ENCODE measurements at regions not wholly inside any gene's neighbourhood (a gene's known extent, or its start where the extent isn't known, plus 50 kb on each side); places are given as distances from the start of the nearest gene placed in this dataset.
"Not testable (repeated sequence)": the region's sequence is repeated elsewhere in the genome, so short reads cannot be mapped to it uniquely, and the experiment has no call there.

DNA sequence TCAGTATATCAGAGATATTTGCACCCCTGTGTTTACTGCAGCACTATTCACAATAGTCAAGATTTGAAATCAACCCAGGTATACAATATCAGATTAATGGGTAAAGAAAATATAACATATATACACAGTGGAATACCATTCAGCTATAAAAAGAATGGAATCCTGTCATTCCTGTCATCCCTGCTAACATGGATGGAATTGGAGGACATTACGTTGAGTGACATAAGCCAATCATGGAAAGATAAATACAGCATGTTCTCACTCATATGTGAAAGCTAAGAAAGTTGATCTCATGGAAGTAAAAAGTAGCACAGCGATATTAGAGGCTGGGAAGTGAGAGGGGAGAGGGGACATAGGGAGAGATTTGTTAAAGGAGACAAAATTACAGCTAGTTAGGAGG, 171.0 kb downstream of the ARL5B start:
- intact Hi-C loops (cut with DNase I), result no loop called here
- H3K4me1 ChIP-seq, result no peaks in the 10 kb centered on the region
- no peak overlapping the region for H3K27ac ChIP-seq
- DNase-seq (no peak), ATAC-seq (no peak)
- H3K36me3 ChIP-seq, result no peaks in the 10 kb centered on the region
- TF ChIP-seq, protein P1, sequence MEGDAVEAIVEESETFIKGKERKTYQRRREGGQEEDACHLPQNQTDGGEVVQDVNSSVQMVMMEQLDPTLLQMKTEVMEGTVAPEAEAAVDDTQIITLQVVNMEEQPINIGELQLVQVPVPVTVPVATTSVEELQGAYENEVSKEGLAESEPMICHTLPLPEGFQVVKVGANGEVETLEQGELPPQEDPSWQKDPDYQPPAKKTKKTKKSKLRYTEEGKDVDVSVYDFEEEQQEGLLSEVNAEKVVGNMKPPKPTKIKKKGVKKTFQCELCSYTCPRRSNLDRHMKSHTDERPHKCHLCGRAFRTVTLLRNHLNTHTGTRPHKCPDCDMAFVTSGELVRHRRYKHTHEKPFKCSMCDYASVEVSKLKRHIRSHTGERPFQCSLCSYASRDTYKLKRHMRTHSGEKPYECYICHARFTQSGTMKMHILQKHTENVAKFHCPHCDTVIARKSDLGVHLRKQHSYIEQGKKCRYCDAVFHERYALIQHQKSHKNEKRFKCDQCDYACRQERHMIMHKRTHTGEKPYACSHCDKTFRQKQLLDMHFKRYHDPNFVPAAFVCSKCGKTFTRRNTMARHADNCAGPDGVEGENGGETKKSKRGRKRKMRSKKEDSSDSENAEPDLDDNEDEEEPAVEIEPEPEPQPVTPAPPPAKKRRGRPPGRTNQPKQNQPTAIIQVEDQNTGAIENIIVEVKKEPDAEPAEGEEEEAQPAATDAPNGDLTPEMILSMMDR (IDR thresholded peaks at IDR 0.05), result no peak
- no peak for TF ChIP-seq POLR2A (IDR thresholded peaks at IDR 0.05)
- peaks cover 0 to 3% (median 0%) of the 10 kb centered on the region in 12 donors for H3K9me3 ChIP-seq
- H3K4me3 ChIP-seq, result no peak overlapping the region
- 60 to 73% (median 71%) methylated on average over 2 of the region's 2 CpGs for WGBS, 4 donors
- H3K27me3 ChIP-seq, result no peaks in the 10 kb centered on the region

DNA sequence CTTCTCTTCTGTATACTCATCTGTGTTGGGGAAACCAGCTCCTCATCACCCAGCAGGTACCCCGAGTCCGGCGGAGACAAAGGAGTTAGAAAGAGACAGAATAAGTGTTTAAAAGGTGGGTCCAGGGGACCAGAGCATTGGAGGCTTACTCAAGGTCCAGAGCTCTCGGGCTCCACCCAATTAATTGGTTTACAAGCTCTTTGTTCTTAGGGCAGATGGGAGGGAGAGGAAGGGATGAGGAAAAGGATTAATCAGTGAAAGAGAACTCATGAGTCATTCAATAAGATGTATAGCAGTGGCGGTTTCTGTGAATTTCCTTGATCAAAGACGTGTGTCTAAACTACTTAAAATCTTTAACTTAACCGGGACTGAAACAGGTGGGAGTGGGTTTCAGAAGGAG, 192.0 kb upstream of the MALRD1 start:
- 79 to 83% (median 80%) methylated on average over 7 of the region's 7 CpGs for WGBS, 4 donors
- not testable (repeated sequence) for H3K4me1 ChIP-seq, DNase-seq

DNA sequence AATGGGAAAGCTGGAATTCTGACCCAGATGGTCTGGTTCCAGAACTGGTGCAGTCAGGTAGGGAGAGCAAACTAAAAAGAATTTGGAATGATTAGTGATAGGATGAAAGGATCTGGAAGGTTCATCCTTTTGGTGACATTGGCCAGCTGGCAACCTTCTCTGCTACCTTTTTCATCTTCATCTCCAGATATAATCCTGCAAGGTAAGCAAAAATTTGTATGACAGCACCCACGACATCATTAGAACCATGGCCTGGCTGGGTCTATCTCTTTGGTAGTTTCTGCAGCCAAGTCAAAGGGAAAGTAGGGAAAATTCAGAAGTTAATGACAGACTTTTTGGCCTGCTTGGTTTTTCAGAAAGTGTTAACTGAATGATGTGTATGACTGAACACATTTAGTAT, 188.9 kb upstream of the MALRD1 start:
- peaks cover 0 to 1% (median 0%) of the 10 kb centered on the region in 12 donors for H3K9me3 ChIP-seq
- no peak overlapping the region for H3K4me3 ChIP-seq
- intact Hi-C loops (cut with DNase I), result no loop called here
- DNase-seq, result no peak
- 67 to 80% (median 73%) methylated on average over 1 of the region's 1 CpG for WGBS, 4 donors
- no peak for TF ChIP-seq POLR2A (IDR thresholded peaks at IDR 0.05)
- TF ChIP-seq, protein P1 (IDR thresholded peaks at IDR 0.05), result no peak
- H3K4me1 ChIP-seq, result no peaks in the 10 kb centered on the region
- H3K27me3 ChIP-seq, result no peaks in the 10 kb centered on the region
- ATAC-seq, result no peak
- no peaks in the 10 kb centered on the region for H3K36me3 ChIP-seq
- no peak overlapping the region for H3K27ac ChIP-seq

More for the DNA sequence above, 192.0 kb upstream of the MALRD1 start:
- H3K36me3 ChIP-seq; ATAC-seq; H3K27ac ChIP-seq; H3K9me3 ChIP-seq; H3K4me3 ChIP-seq; intact Hi-C loops (cut with DNase I); H3K27me3 ChIP-seq: not testable (repeated sequence)

DNA sequence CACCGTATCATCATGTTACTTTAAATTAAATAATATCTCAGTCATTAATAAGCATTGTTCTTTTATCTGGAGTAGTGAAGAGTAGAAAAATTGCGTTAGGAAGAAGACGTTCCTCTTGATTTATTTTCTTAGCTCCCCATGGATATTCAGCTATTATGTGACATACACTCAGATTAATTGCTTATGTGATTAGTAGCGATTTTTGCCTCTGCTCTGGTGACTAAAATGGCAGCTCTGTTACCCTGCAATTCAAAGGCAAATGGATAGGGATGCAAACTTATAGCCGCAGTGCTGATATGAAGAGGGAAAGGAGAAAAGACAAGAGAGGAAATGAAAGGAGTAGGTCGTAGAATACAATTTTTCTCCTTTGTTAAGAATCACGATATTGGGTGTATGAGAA, 188.4 kb upstream of the MALRD1 start:
- no peak for DNase-seq
- H3K27ac ChIP-seq, result no peak overlapping the region
- WGBS, 4 donors, result 80 to 87% (median 84%) methylated on average over 7 of the region's 7 CpGs
- H3K9me3 ChIP-seq, result peaks cover 0 to 4% (median 0%) of the 10 kb centered on the region in 12 donors
- no peak overlapping the region for H3K4me3 ChIP-seq
- intact Hi-C loops (cut with DNase I), result no loop called here
- no peak for ATAC-seq
- no peaks in the 10 kb centered on the region for H3K36me3 ChIP-seq
- H3K27me3 ChIP-seq, result no peaks in the 10 kb centered on the region
- H3K4me1 ChIP-seq, result no peaks in the 10 kb centered on the region
- TF ChIP-seq, protein P1 (IDR thresholded peaks at IDR 0.05), result no peak
- no peak for TF ChIP-seq POLR2A (IDR thresholded peaks at IDR 0.05)

DNA sequence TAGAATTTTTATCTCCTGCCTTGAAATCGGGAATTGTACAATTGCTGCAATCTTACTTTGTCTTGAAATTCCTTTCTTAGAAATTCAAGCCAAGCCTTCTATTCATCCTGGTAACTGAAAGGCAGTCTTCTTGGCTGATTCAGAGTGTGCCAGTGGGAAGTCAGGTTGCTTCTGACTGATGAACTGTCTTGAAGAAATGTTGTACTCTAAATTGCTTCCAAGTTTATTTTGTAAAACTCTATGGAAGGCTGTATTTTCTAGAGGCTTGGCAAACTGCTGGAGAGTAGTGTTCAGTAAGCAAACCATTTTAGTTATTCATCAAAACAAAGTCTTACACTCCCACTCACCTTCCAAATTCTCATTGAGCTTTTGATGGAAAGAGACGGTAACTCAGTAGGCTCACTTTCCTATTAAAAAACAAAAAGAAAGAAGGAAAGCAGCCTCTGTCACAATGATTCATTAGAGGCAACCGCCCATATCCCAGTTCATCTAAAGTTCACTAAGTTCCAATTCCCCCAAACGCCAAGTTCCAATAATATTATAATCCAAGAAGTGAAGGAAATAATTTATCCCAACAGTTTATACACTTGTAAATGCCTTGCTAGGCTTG, 187.9 kb upstream of the MALRD1 start:
- TF ChIP-seq POLR2A (IDR thresholded peaks at IDR 0.05), result no peak
- H3K36me3 ChIP-seq, result no peaks in the 10 kb centered on the region
- intact Hi-C loops (cut with DNase I), result no loop called here
- no peak for ATAC-seq
- no peak overlapping the region for H3K4me3 ChIP-seq
- DNase-seq, result no peak
- WGBS, 4 donors, result 69 to 77% (median 74%) methylated on average over 4 of the region's 4 CpGs
- H3K27me3 ChIP-seq, result no peaks in the 10 kb centered on the region
- peaks cover 0 to 4% (median 0%) of the 10 kb centered on the region in 12 donors for H3K9me3 ChIP-seq
- no peak overlapping the region for H3K27ac ChIP-seq
- no peaks in the 10 kb centered on the region for H3K4me1 ChIP-seq

Data from heart left ventricle (tissue), 16 donors.